PC-9 (cell line): ENCODE measurements at regions not wholly inside any gene's neighbourhood (a gene's known extent, or its start where the extent isn't known, plus 50 kb on each side); places are given as distances from the start of the nearest gene placed in this dataset.

ENCODE experiments used
- BruUV-seq: library from RNA; stranded (reverse); fragments of 400-500 nt; replicated peaks from 2 replicates; lab custom pipeline; 2021; lab: Mats Ljungman, UMichigan
- CTCF ChIA-PET: fragments of 300-600 bp; sonication (Branson Sonifier 250); formaldehyde crosslinking; loops from one replicate; lab custom pipeline; 2022; ENCODE audit warnings: antibody characterized with exemption; lab: Charles Lee
- POLR2A ChIA-PET: fragments of 300-600 bp; sonication (Branson Sonifier 250); formaldehyde crosslinking; loops from one replicate; lab custom pipeline; 2022; ENCODE audit warnings: antibody characterized with exemption; ENCODE audit not compliant: unreplicated experiment; lab: Charles Lee
- DNase-seq, 2 experiments: peaks; one replicate each; pipeline versions ENCODE4 v3.0.0 to v3.0.0-alpha.2; 2015 to 2022; ENCODE audit warnings: mixed read lengths in 1 of 2
- H2AFZ ChIP-seq: fragments of 200-600 bp; sonication (generic); 2 replicates; pipeline ENCODE4 v1.8.1; 2017; ENCODE audit warnings: antibody characterized with exemption
- H3F3A ChIP-seq: fragments of 200-600 bp; sonication (generic); 2 replicates; pipeline ENCODE4 v1.8.1; 2017; ENCODE audit warnings: antibody characterized with exemption, mild to moderate bottlenecking, low read depth; ENCODE audit not compliant: insufficient read depth
- H3K27ac ChIP-seq: fragments of 200-600 bp; sonication (generic); 2 replicates; pipeline ENCODE4 v1.6.1; 2016; ENCODE audit warnings: mixed run types
- H3K27me3 ChIP-seq: fragments of 200-600 bp; sonication (generic); 2 replicates; pipeline ENCODE4 v1.6.1; 2016; ENCODE audit warnings: low read depth, mixed run types; ENCODE audit not compliant: insufficient read depth
- H3K36me3 ChIP-seq: fragments of 200-600 bp; sonication (generic); 2 replicates; pipeline ENCODE4 v1.6.1; 2016; ENCODE audit warnings: low read depth, mixed run types
- H3K4me1 ChIP-seq: fragments of 200-600 bp; sonication (generic); replicated peaks from 2 replicates; pipeline ENCODE4 v1.6.1; 2016; ENCODE audit warnings: mixed run types; ENCODE audit not compliant: insufficient read depth
- H3K4me2 ChIP-seq: fragments of 200-600 bp; sonication (generic); 2 replicates; pipeline ENCODE4 v1.6.1; 2017; ENCODE audit warnings: mixed run types
- H3K4me3 ChIP-seq: fragments of 200-600 bp; sonication (generic); 2 replicates; pipeline ENCODE4 v1.6.1; 2016; ENCODE audit warnings: mixed run types
- H3K79me2 ChIP-seq: fragments of 200-600 bp; sonication (generic); 2 replicates; pipeline ENCODE4 v1.6.1; 2017; ENCODE audit warnings: low read depth, mixed run types
- H3K9me2 ChIP-seq: fragments of 200-600 bp; sonication (generic); 2 replicates; pipeline ENCODE4 v1.8.1; 2017; ENCODE audit warnings: mild to moderate bottlenecking; ENCODE audit not compliant: insufficient read depth
- H3K9me3 ChIP-seq: fragments of 200-600 bp; sonication (generic); 2 replicates; pipeline ENCODE4 v1.8.1; 2016; ENCODE audit warnings: low read depth; ENCODE audit not compliant: insufficient read depth
- H4K20me1 ChIP-seq: fragments of 200-600 bp; sonication (generic); 2 replicates; pipeline ENCODE4 v1.8.1; 2017; ENCODE audit not compliant: insufficient read depth
- EZH2 ChIP-seq: fragments of 200-600 bp; sonication (generic); IDR thresholded peaks from 2 replicates; pipeline ENCODE4 v1.8.0; 2017; ENCODE audit warnings: antibody characterized with exemption, low read depth
- intact Hi-C: fragments of 100-400 bp; cut with micrococcal nuclease; formaldehyde crosslinking; loops from one replicate; pipeline ENCODE4 v1.10.0; 2022; ENCODE audit not compliant: unreplicated experiment
- TF ChIP-seq, protein P1 (sequence below): fragments of 200-600 bp; sonication (generic); conservative IDR thresholded peaks from 2 replicates; pipeline ENCODE4 v1.6.1; 2017; ENCODE audit warnings: mixed run types, antibody characterized with exemption, mild to moderate bottlenecking, moderate library complexity

DNA sequence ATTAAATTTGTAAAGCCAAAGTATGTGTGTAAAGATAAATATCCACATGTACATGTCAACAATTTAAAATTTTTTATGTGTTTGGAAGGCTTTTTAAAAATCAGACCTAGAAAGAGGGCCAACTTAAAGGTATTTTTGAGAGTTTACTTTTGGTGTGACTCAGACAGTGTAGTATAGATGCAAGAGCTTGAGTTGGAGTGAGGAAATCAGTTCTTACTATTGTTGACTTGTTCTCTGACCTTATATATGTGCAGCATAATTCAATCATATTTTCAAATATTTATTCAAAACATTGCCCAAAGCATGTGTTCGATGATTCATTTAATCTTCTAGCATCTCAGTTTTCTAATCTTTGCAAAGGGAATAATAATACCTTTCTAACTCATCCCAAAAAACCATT is 243.7 kb upstream of the PRKCQ start:
- no peak overlapping the region for H2AFZ ChIP-seq
- H3K4me3 ChIP-seq: no peak overlapping the region
- TF ChIP-seq, protein P1, sequence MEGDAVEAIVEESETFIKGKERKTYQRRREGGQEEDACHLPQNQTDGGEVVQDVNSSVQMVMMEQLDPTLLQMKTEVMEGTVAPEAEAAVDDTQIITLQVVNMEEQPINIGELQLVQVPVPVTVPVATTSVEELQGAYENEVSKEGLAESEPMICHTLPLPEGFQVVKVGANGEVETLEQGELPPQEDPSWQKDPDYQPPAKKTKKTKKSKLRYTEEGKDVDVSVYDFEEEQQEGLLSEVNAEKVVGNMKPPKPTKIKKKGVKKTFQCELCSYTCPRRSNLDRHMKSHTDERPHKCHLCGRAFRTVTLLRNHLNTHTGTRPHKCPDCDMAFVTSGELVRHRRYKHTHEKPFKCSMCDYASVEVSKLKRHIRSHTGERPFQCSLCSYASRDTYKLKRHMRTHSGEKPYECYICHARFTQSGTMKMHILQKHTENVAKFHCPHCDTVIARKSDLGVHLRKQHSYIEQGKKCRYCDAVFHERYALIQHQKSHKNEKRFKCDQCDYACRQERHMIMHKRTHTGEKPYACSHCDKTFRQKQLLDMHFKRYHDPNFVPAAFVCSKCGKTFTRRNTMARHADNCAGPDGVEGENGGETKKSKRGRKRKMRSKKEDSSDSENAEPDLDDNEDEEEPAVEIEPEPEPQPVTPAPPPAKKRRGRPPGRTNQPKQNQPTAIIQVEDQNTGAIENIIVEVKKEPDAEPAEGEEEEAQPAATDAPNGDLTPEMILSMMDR: no peak
- TF ChIP-seq EZH2: no peak
- H3K79me2 ChIP-seq: no peaks in the 10 kb centered on the region
- no peaks in the 10 kb centered on the region for H3K36me3 ChIP-seq
- intact Hi-C loops: loop anchor here (2.0 kb wide), 1 partner anchor 433 kb away; no protein-coding TSS in a partner anchor
- no peaks in the 10 kb centered on the region for H3K9me3 ChIP-seq
- H4K20me1 ChIP-seq: no peaks in the 10 kb centered on the region
- no peaks in the 10 kb centered on the region for H3F3A ChIP-seq
- no peak overlapping the region for H3K27ac ChIP-seq
- ChIA-PET POLR2A (no interaction called here), CTCF (no interaction called here)
- no TSS peak for BruUV-seq
- H3K27me3 ChIP-seq: no peaks in the 10 kb centered on the region
- DNase-seq: no peak
- H3K4me1 ChIP-seq: no peaks in the 10 kb centered on the region
- H3K4me2 ChIP-seq: no peak overlapping the region
- no peaks in the 10 kb centered on the region for H3K9me2 ChIP-seq

DNA sequence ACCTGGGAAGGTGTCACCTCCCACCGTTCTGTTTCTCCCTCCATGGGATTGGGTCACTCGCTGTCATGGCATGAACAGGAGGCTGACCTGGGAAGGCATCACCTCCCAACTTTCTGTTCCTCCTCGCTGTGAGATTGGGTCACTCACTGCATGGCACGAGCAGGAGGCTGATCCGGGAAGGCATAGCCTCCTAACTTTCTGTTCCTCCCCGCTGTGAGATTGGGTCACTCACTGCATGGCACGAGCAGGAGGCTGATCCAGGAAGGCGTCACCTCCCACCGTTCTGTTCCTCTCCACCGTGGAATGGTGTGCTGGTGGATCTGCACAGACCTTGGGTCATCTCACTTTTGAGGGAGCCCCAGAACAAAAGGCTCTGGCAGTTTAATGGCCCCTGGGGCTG is 239.2 kb upstream of the PRKCQ start:
- H3K9me2 ChIP-seq: no peaks in the 10 kb centered on the region
- H3K36me3 ChIP-seq: no peaks in the 10 kb centered on the region
- no peaks in the 10 kb centered on the region for H3K79me2 ChIP-seq
- no peaks in the 10 kb centered on the region for H3K9me3 ChIP-seq
- H3K4me2 ChIP-seq: no peak overlapping the region
- no peaks in the 10 kb centered on the region for H3K4me1 ChIP-seq
- no peak overlapping the region for H3K27ac ChIP-seq
- no peaks in the 10 kb centered on the region for H3K27me3 ChIP-seq
- DNase-seq: no peak
- H3F3A ChIP-seq: no peaks in the 10 kb centered on the region
- H2AFZ ChIP-seq: no peak overlapping the region
- no peak for TF ChIP-seq EZH2
- TF ChIP-seq, protein P1: no peak
- H3K4me3 ChIP-seq: no peak overlapping the region
- intact Hi-C loops: no loop called here
- POLR2A ChIA-PET: no interaction called here
- no peaks in the 10 kb centered on the region for H4K20me1 ChIP-seq
- CTCF ChIA-PET: no interaction called here
- BruUV-seq: no TSS peak

DNA sequence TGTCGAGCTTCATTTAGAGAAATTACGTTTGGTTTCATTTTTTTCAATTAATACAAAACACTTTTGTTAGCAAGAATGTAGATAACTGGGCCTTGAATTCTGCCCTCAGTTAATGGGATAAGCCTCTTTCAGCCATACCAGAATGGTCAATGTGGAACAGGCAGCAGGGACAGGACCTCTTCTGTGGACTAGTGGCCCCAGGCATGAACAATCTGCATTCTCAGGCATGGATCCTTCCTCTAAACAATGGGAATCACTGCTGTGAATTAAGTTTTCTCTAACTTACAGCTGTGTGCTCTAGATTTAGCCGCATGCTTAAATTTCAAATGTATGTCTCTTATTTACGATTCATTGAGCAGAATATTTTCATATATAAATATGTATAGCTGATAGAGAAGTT is 237.7 kb upstream of the PRKCQ start:
- BruUV-seq: no TSS peak
- H3K9me3 ChIP-seq: no peaks in the 10 kb centered on the region
- no peaks in the 10 kb centered on the region for H3F3A ChIP-seq
- no peaks in the 10 kb centered on the region for H4K20me1 ChIP-seq
- H3K36me3 ChIP-seq: no peaks in the 10 kb centered on the region
- no peaks in the 10 kb centered on the region for H3K9me2 ChIP-seq
- H3K79me2 ChIP-seq: no peaks in the 10 kb centered on the region
- no peak overlapping the region for H3K4me2 ChIP-seq
- no peak for TF ChIP-seq EZH2
- TF ChIP-seq, protein P1: no peak
- intact Hi-C loops: no loop called here
- no peak overlapping the region for H3K4me3 ChIP-seq
- no peaks in the 10 kb centered on the region for H3K4me1 ChIP-seq
- CTCF ChIA-PET: no interaction called here
- H3K27me3 ChIP-seq: no peaks in the 10 kb centered on the region
- no peak overlapping the region for H2AFZ ChIP-seq
- POLR2A ChIA-PET: no interaction called here
- DNase-seq: no peak
- no peak overlapping the region for H3K27ac ChIP-seq
